ENCODE measurements at regions not wholly inside any gene's neighbourhood (a gene's known extent, or its start where the extent isn't known, plus 50 kb on each side); places are given as distances from the start of the nearest gene placed in this dataset.

DNA sequence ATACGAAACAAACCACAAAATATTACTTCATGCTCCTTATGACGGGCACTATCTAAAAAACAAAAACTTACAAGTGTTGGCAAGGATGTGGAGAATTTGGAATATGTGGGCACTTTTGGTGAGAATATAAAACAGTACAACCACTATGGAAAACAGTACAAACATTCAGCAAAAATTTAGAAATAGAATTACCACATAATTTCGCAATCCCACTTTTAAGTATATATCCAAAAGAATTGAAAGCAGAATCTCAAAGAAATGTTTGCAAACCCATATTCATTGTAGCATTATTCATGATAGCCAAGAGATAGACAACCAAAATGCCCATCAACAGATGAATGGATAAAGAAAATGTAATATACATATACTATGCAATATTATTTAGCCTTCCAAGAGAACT, 1173.7 kb upstream of the PRR20A start:
- Histone ChIP-seq H4K20me1 (ENCODE audit: control insufficient read depth, insufficient read depth, low read length, poor library complexity, severe bottlenecking) (no peaks in the 10 kb centered on the region), H3K4me1 (ENCODE audit: control insufficient read depth in 2 of 2, insufficient read depth in 2 of 2, low read length in 2 of 2) (no peaks in the 10 kb centered on the region), H3K9ac (ENCODE audit: low read length) (no peak overlapping the region), H3K79me2 (ENCODE audit: control insufficient read depth, insufficient read depth, low read length) (no peaks in the 10 kb centered on the region), H3K4me2 (replicated peaks; ENCODE audit: low read depth, low read length, poor library complexity, severe bottlenecking) (no peak overlapping the region), H3K4me3 (ENCODE audit: control extremely low read depth in 1 of 5, extremely low read depth in 1 of 5, insufficient read depth in 1 of 5, low read depth in 2 of 5, low read length in 4 of 5) (no peak overlapping the region), H2AFZ (ENCODE audit: insufficient read depth, low read depth, low read length, poor library complexity, severe bottlenecking) (no peak overlapping the region), H3K9me3 (ENCODE audit: control extremely low read depth in 1 of 3, control insufficient read depth in 2 of 3, insufficient read depth in 1 of 3, low read length in 2 of 3) (peaks cover 1 to 12% (median 9%) of the 10 kb centered on the region in 3 donors), H3K27ac (ENCODE audit: low read length in 2 of 2) (no peak overlapping the region), H3K27me3 (replicated peaks in 1 of 4; ENCODE audit: control extremely low read depth in 1 of 4, control insufficient read depth in 3 of 4, insufficient read depth in 4 of 4, low read length in 3 of 4) (no peaks in the 10 kb centered on the region), H3K36me3 (replicated peaks in 1 of 2; ENCODE audit: control extremely low read depth in 1 of 2, control insufficient read depth in 1 of 2, extremely low read depth in 1 of 2, insufficient read depth in 2 of 2, low read length in 1 of 2) (no peaks in the 10 kb centered on the region)
- no peaks in the 10 kb centered on the region for H3K4me1 Mint-ChIP-seq
- no CpG with 5 or more reads among the region's 3 CpGs for WGBS (ENCODE audit: insufficient coverage)
- CTCF ChIA-PET: no interaction called here
- DNase-seq: no peak
- no peak for ATAC-seq (ENCODE audit: low read depth)
- TF ChIP-seq, protein P1, sequence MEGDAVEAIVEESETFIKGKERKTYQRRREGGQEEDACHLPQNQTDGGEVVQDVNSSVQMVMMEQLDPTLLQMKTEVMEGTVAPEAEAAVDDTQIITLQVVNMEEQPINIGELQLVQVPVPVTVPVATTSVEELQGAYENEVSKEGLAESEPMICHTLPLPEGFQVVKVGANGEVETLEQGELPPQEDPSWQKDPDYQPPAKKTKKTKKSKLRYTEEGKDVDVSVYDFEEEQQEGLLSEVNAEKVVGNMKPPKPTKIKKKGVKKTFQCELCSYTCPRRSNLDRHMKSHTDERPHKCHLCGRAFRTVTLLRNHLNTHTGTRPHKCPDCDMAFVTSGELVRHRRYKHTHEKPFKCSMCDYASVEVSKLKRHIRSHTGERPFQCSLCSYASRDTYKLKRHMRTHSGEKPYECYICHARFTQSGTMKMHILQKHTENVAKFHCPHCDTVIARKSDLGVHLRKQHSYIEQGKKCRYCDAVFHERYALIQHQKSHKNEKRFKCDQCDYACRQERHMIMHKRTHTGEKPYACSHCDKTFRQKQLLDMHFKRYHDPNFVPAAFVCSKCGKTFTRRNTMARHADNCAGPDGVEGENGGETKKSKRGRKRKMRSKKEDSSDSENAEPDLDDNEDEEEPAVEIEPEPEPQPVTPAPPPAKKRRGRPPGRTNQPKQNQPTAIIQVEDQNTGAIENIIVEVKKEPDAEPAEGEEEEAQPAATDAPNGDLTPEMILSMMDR (IDR thresholded peaks at IDR 0.05): no peak
- no peak for TF ChIP-seq EZH2 (IDR thresholded peaks at IDR 0.05; ENCODE audit: borderline replicate concordance, insufficient read depth, low read depth, low read length, poor library complexity, severe bottlenecking)
- POLR2A ChIA-PET: no interaction called here
- H3K27me3 Mint-ChIP-seq: no peaks in the 10 kb centered on the region
- intact Hi-C loops (cut with micrococcal nuclease): no loop called here
- peaks cover 5% of the 10 kb centered on the region for H3K9me3 Mint-ChIP-seq (ENCODE audit: insufficient read depth)
- H3K4me3 Mint-ChIP-seq: no peak overlapping the region
- H3K27ac Mint-ChIP-seq: no peak overlapping the region

DNA sequence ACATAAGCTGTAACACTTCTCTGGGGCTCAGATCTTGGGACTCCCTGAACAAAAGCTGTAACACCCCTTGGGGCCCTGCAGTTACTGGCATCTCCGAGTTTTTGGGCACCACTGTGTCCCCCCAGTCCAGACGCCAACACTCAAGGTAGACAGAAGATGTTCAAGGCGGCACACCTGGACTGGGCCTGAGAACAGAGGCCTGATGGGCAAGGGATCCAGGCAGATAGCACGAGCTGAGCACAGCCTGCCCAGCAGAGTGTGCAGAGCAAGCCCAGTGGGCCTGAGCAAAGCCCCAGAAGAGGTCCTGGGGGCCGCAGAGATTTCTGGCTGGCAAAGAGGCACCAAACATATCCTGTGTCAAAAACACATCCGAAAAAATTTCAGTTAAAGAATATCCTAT, 1163.3 kb upstream of the PRR20A start:
- H3K36me3 ChIP-seq (replicated peaks in 1 of 2; ENCODE audit: control extremely low read depth in 1 of 2, control insufficient read depth in 1 of 2, extremely low read depth in 1 of 2, insufficient read depth in 2 of 2, low read length in 1 of 2): no peaks in the 10 kb centered on the region
- no peak overlapping the region for H2AFZ ChIP-seq (ENCODE audit: insufficient read depth, low read depth, low read length, poor library complexity, severe bottlenecking)
- Mint-ChIP-seq H3K9me3 (ENCODE audit: insufficient read depth) (peaks cover 7% of the 10 kb centered on the region), H3K4me3 (no peak overlapping the region), H3K4me1 (no peaks in the 10 kb centered on the region), H3K27me3 (no peaks in the 10 kb centered on the region), H3K27ac (no peak overlapping the region)
- H4K20me1 ChIP-seq (ENCODE audit: control insufficient read depth, insufficient read depth, low read length, poor library complexity, severe bottlenecking): no peaks in the 10 kb centered on the region
- no peak for DNase-seq
- WGBS (ENCODE audit: insufficient coverage): 74% methylated on average over 4 of the region's 6 CpGs
- POLR2A ChIA-PET: no interaction called here
- intact Hi-C loops (cut with micrococcal nuclease): no loop called here
- H3K9ac ChIP-seq (ENCODE audit: low read length): no peak overlapping the region
- no peak overlapping the region for H3K27ac ChIP-seq (ENCODE audit: low read length in 2 of 2)
- no peaks in the 10 kb centered on the region for H3K79me2 ChIP-seq (ENCODE audit: control insufficient read depth, insufficient read depth, low read length)
- CTCF ChIA-PET: no interaction called here
- ATAC-seq (ENCODE audit: low read depth): no peak
- no peak overlapping the region for H3K4me2 ChIP-seq (replicated peaks; ENCODE audit: low read depth, low read length, poor library complexity, severe bottlenecking)
- no peak for TF ChIP-seq EZH2 (IDR thresholded peaks at IDR 0.05; ENCODE audit: borderline replicate concordance, insufficient read depth, low read depth, low read length, poor library complexity, severe bottlenecking)
- TF ChIP-seq, protein P1 (IDR thresholded peaks at IDR 0.05): no peak
- H3K4me3 ChIP-seq (ENCODE audit: control extremely low read depth in 1 of 5, extremely low read depth in 1 of 5, insufficient read depth in 1 of 5, low read depth in 2 of 5, low read length in 4 of 5): no peak overlapping the region
- H3K9me3 ChIP-seq (ENCODE audit: control extremely low read depth in 1 of 3, control insufficient read depth in 2 of 3, insufficient read depth in 1 of 3, low read length in 2 of 3): peaks cover 0 to 11% (median 2%) of the 10 kb centered on the region in 3 donors
- H3K4me1 ChIP-seq (ENCODE audit: control insufficient read depth in 2 of 2, insufficient read depth in 2 of 2, low read length in 2 of 2): no peaks in the 10 kb centered on the region
- no peaks in the 10 kb centered on the region for H3K27me3 ChIP-seq (replicated peaks in 1 of 4; ENCODE audit: control extremely low read depth in 1 of 4, control insufficient read depth in 3 of 4, insufficient read depth in 4 of 4, low read length in 3 of 4)

Data from B cell (primary cell).